Stimulated activated CD4-positive, alpha-beta T cell treated with anti-CD3 and anti-CD28 coated beads, Interleukin-4, amount 100 ng/mL, for 1 hour (primary cell): ENCODE measurements at regions not wholly inside any gene's neighbourhood (a gene's known extent, or its start where the extent isn't known, plus 50 kb on each side); places are given as distances from the start of the nearest gene placed in this dataset.
"Not testable (repeated sequence)": the region's sequence is repeated elsewhere in the genome, so short reads cannot be mapped to it uniquely, and the experiment has no call there.

Experiments used
- DNase-seq: peaks from one replicate; pipeline ENCODE4 v3.0.0-alpha.2; 2020

DNA sequence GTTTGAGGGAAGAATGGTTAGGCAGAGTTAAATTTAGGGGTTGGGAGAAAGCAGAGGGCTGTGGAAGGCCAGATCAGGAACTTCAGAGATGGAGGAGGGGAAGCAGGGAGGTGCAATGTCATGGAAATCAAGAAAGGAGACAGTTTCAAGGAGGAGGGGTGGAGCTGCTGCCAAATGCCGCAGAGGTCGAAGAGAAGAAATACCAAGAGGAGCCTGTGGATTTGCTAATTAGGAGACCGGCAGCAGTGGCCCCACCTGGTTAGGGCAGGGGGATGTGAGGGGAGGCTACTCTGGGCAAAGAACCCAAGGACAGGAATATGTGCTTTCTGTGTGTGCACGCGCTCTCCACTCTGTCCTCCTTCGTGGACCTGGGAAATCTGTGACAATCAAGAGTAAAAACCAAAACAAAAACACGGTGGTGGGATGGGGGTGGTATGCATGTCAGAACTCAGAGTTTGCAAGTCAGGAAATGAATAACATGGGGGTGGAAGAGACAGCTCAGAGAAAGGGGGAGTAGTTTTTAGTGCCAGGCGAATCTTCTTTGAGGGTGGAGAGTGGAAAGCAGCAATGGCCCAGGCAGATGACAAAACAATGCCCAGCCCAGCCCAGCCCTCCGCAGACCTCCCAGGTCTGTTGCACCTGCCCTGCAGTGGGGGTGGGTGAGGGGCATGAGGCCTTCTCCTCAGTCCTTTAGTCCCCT is 102.9 kb upstream of the PAX2 start:
- no peak for DNase-seq

DNA sequence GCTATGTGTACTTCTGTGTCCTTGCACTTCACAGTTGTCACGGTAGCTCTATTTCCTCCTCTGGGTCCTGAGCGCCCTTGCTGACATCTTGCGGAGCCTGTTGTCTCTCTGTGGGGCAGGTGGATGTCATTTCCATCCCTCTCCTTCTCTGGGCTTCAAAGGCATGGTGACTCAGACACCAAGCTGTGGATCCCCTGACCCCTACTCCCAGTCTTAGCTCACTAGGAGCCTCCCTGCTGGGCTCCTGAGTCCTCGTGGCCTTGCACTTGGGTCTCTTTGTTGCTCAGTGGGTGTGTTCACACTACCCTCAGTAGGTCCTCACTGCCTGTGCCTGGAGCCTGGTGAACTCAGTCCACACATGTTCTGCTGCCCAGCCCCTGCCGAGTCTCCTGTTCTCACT is 100.3 kb upstream of the PAX2 start:
- DNase-seq: no peak

DNA sequence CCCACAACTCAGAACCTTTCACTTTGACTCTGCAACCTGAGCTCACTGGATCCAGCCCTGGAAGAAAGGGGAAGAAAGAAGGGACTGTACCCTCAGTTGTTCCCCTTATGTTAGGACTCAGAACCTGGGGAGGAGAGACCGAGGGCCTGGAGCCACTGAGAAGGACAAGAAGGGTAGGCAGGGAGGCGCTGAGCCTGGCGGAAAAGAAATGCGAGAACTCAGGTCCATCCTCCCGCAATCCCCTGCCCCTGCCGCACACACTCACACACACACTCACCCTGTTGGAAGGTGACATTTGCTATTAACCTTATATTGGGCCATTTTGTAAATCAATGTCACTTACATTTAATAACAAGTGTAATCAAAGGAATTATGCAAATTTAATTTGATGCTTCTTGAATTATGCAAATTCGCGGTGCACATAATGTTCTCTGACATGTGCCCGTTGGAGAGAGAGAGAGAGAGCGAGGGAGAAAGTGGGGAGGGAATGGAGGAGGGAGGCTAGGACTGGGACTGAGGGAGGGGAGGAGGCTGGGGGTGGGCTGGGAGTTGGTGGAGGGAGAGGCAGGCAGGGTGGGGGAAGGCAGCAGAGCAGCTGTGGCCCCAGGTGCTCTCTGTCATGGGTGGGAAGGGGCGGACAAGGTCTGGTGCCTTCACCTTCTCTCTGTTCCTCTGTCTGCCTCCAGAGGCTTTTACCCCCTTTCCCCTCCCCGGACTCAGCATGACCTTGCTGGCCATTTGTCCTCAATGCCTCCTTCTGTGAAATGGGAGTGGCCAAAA is 99.6 kb upstream of the PAX2 start:
- DNase-seq: no peak

DNA sequence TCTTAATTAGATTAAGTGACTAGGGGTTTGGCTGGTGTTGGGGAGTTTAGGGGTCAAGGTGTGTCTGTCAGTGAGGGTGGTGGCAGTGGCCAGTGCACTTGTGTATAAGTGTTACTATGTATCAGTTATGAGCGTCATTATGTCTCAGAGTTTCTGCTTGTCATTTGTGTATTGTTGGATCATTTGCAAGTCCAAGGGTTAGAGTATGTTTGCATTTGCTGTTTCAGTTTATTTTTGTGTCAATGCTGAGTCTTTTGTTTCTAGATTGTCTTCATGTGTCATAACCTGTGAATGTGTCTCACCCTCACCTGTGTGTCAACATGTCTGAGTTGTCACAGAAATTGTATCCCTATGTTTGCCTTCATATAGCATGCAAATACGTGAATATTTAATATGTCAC is 97.5 kb upstream of the PAX2 start:
- no peak for DNase-seq

GRCh38 chr10:100650693-100651092 is 94.7 kb upstream of the PAX2 start:
- no peak for DNase-seq

DNA sequence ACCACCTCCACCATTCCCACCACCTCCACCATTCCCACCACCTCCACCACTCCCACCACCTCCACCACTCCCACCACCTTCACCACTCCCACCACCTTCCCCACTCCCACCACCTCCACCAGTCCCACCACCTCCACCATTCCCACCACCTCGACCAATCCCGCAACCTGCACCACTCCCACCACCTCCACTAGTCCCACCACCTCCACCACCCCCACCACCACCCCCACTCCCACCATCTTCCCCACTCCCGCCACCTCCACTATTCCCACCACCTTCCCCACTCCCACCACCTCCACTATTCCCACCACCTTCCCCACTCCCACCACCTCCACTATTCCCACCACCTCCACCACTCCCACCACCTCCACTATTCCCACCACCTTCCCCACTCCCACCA is 94.3 kb upstream of the PAX2 start:
- DNase-seq: not testable (repeated sequence)

DNA sequence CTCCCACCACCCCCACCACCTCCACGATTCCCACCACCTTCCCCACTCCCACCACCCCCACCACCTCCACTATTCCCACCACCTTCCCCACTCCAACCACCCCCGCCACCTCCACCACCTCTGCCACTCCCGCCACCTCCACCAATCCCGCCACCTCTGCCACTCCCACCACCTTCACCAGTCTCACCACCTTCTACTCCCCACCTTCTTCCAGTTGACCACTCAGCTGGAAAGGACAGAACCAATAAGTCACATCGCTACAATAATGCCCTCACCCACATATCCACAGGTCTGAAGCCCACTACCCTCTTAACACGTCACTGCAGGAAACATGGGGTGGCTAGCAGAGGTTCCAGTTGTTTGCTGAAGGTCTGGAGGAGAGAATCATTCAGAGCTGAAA is 93.5 kb upstream of the PAX2 start:
- no peak for DNase-seq

GRCh38 chr10:100652406-100653135 is 92.8 kb upstream of the PAX2 start:
- DNase-seq: no peak

DNA sequence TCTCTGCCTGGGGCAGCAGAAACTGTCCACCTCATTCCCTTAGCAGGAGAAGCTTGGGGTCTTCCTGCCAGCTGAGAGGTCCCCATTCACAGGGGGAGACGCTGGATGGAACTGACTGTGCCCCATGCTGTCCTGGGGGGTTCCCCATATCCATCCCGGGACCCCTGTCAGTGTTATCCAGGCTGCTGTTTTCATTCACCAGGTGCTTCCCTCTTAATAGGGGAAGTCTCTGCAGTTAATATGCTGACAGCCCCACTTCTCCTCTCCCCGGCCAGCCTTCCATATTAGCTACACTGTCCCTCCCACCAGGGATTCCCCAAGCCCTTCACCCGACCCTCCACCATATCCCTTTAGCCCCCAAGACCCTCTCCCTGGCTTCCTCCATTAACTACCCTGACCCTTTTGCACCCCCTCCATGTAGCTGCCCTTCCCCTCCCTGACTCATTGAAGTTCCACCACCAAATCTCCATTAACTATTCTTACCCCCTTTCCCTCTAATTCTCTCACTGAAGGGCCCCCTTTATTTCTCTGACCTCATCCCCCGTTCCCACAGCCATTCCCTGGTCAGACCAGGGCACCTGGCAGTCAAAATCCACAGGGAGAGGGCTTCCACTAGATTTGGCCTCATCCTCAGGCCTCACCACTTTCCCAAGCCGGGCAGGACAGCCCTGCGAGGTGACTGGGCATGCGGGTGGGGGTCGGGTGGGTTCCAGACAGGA is 92.0 kb upstream of the PAX2 start:
- DNase-seq: no peak

DNA sequence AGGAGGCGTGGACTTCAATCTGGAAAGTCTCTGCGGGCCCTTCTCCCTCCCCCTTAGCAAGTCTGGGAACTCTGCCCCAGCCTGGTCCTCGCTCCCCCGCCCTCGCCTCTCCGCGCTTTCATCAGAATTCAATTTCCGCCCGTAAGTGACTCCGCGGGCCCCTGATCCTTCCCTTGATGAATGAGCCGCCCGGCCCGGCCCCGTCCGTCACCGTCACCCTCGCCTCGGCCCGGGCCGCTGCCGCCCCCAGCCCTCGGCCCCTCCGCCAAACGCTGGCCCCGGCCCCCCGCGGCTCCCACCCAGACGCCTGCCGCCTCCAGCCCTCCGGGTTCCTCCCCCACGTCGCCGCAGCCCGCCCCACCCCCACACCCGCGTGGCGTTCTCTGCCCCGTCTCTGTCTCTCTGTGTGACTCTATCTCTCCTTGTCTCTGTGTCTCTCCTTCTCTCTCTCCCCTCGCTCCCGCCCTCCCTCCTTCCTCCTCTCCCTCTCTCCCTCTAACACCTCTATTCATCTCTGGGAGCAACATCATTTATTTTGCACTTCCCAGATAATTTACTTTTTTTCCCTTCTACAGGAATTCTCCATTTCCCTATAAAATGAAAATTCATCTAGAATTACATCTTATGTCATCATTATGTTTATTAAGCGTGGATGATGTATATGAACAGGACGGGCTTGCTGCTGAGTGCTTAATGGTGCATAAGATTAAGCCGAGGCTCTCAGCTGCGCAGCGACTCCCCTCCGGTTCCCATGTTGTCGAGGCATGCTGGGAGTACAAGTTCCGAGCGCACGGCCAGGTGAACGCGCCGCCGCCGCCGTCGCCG is 91.2 kb upstream of the PAX2 start:
- DNase-seq: peak; percentile 51

GRCh38 chr10:100654782-100655325 is 90.5 kb upstream of the PAX2 start:
- DNase-seq: peak; percentile 23

DNA sequence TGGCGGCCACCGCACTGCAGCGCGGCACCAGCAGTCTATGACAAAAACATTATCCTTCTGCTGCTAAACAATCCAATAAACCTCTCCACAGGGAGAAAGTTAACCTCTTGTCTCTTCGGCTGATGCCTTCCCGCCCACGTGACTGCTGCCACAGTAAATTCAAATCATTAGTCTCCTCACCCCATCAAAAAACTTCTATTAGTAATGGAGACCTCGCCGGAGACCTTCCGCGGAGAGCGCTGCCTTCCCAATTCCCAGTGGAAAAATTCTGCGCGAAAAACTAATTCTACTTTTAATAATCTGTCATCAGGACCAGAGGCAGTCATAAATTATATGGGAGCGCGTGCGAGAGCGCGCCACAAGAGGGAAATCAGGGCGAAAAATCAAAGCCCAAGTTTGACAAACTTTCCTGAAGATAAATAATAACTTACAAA is 90.0 kb upstream of the PAX2 start:
- no peak for DNase-seq

- DNase-seq: peak; percentile 14
These were observed 89.5 kb upstream of the PAX2 start for GRCh38 chr10:100655760-100656421.

DNA sequence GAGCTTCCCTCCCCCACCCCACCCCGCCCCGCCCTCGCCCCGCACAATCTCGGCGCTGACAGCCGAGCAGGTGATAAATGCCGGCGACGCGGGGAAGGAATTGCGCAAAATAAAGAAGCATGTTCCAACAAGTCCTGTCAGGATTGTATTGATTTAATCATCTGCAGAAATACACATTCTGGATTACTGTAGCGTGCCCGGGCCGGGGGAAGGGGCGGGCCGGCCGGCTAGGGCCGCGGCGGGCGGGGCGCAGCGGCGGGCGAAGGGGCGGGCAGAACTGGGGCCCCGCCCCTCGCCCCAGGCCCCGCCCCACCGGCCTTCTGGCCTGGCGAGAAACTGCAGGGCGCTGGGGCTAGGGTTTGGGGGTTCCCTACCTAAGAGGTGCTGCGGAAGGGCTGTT is 88.9 kb upstream of the PAX2 start:
- no peak for DNase-seq

DNA sequence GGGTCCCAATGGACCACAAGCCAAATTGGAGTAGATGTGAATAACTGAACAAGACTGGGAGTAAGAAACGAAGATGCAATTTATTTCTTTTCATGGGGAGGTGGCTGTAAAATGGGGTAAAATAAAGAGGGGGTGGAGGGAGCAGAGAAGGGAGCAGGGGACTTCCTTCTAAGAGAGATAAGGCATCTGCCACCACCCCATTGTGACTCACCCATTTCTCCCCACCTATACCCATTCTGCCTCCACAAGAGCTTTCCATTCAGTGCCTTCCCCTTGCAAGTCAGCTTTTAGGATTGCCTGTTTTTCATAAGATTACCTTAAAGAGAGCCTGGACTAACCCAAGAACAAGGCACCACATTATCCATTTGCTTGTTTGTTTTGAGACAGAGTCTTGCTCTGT is 87.1 kb upstream of the PAX2 start:
- no peak for DNase-seq

- DNase-seq: no peak
These were observed 85.9 kb upstream of the PAX2 start for GRCh38 chr10:100659361-100660098.

DNA sequence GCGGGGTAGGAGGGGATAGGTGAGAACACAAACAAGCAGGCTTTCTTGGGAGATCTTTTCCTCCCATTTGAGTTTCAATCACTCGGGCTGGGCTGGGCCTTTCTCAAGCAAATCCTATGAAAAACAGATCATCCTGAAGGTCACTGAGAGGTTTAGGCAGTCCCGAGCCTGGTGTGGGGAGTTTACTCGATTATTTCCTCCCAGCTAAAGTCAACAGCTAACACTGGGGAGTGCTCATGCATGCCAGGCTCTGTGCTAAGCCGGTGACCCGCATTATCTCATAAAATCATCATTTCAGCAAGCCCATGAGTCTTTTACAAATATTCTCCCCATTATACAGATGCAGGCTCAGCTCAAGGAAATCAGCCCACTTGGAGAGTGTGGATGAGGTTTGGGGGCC is 85.0 kb upstream of the PAX2 start:
- no peak for DNase-seq

DNA sequence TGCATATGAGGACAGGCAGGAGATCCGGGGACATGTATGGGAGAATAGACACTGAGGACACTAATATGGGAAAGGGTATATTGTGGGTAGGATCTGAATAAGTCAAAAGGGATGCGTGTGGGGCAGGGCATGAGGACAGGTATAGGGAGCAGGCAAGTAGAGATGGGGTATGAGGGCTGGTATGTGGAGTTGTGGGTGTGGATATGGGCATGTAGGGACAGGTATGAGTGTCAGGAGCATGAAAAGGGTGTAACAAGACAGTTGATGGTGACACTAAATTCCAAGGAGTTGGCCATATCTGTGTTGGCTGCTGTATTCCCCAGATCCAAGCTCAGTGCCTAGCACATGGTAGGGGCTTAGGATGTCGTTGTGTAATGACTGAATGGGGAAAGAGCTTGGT is 84.4 kb upstream of the PAX2 start:
- DNase-seq: no peak

- no peak for DNase-seq
These were observed 83.9 kb upstream of the PAX2 start for GRCh38 chr10:100661520-100661919.

DNA sequence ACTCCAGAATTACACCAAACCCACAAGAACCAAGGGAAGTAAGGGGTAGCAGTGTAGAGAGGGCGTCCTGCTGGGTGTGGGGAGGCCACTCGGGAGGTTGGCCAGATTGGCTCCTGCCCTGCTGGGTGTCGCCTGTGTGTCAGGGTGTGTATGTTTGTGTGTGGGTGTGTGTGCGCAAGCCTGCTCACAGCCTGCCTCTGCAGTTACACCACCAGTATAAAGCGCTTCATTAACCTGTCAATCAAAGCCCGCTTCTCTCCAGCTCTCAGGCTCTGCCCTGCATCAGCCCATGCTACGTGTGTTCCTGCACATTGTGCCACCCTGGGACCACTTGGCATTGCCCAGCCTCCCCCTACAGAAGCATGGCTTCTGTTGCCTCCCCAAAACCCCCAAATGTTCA is 83.3 kb upstream of the PAX2 start:
- DNase-seq: no peak
